Prostate gland (tissue), 2 donors: ENCODE measurements at regions not wholly inside any gene's neighbourhood (a gene's known extent, or its start where the extent isn't known, plus 50 kb on each side); places are given as distances from the start of the nearest gene placed in this dataset.

Experiments
- DNase-seq: peaks from one replicate; pipeline ENCODE4 v3.0.0-alpha.2; 2019; ENCODE audit warnings: low spot score
- H3K27ac ChIP-seq, 2 donors: fragments of 200-600 bp; sonication (generic); 2 replicates each; pipeline ENCODE4 v1.5.1; 2017 to 2019
- H3K27me3 ChIP-seq: fragments of 200-600 bp; sonication (generic); replicated peaks from 2 replicates; pipeline ENCODE4 v1.5.1; 2019; ENCODE audit not compliant: insufficient read depth
- H3K36me3 ChIP-seq, 2 donors: fragments of 200-600 bp; sonication (generic); 1 replicate in 1 of 2; 2 replicates in 1 of 2; pipeline versions ENCODE4 v1.5.1 to v1.8.1; 2017 to 2019
- H3K4me1 ChIP-seq: fragments of 200-600 bp; sonication (generic); replicated peaks from 2 replicates; pipeline ENCODE4 v1.5.1; 2019
- H3K4me3 ChIP-seq, 2 donors: fragments of 200-600 bp; sonication (generic); 2 replicates each; pipeline ENCODE4 v1.5.1; 2017 to 2019
- H3K9me3 ChIP-seq: fragments of 200-600 bp; sonication (generic); 2 replicates; pipeline ENCODE4 v1.5.1; 2017
- CTCF ChIP-seq, 4 experiments: fragments of 200-600 bp in 2 of 4; fragments of 450-650 bp in 2 of 4; sonication (generic) in 2 of 4; IDR thresholded peaks; 1 replicate in 3 of 4; 2 replicates in 1 of 4; pipeline ENCODE4 v1.5.1; 2016 to 2019; ENCODE audit warnings: antibody characterized with exemption in 4 of 4, mild to moderate bottlenecking in 2 of 4, moderate library complexity in 2 of 4
- POLR2A ChIP-seq: fragments of 450-650 bp; IDR thresholded peaks from one replicate; pipeline ENCODE4 v1.6.1; 2016; ENCODE audit warnings: antibody characterized with exemption, mild to moderate bottlenecking
- POLR2AphosphoS5 ChIP-seq: sonication (generic); formaldehyde crosslinking; IDR thresholded peaks from one replicate; pipeline ENCODE4 v1.6.1; 2017; ENCODE audit warnings: antibody characterized with exemption
- WGBS: methylation state at CpG from one replicate; pipeline ENCODE4 v1.1.5; 2018; 5-methylcytosine and 5-hydroxymethylcytosine counted together
- intact Hi-C: fragments of 100-400 bp; cut with DNase I; formaldehyde crosslinking; loops from one replicate; pipeline ENCODE4 v1.14.2; 2022

DNA sequence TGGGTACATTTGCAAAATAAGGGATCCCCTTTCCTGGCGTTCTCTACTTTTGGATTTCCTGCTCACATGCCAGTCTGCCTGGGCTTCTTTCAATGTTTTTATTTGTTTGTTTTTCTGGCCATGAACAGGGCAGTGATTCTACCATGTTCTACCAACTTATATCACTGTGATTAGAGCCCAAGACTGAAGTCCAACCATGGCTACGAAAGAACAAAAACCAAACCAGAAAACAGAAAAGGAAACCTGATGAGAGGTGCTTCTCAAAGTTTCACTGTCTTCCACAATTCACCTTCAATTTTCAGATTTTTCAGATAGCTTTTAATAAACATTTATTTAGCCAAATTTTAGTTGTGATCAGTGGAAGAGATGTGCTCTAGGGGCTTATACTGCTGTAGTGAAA, 187.6 kb upstream of the TACR3 start:
- DNase-seq: no peak
- Histone ChIP-seq H3K27ac (no peak overlapping the region), H3K9me3 (no peaks in the 10 kb centered on the region), H3K4me1 (no peaks in the 10 kb centered on the region), H3K27me3 (no peaks in the 10 kb centered on the region), H3K4me3 (no peak overlapping the region), H3K36me3 (no peaks in the 10 kb centered on the region)
- WGBS: 68% methylated on average over 2 of the region's 2 CpGs
- intact Hi-C loops: no loop called here
- TF ChIP-seq CTCF (IDR thresholded peaks at IDR 0.05) (no peak), POLR2AphosphoS5 (no peak), POLR2A (no peak)

- Histone ChIP-seq H3K4me1 (no peaks in the 10 kb centered on the region), H3K27ac (no peak overlapping the region), H3K36me3 (no peaks in the 10 kb centered on the region), H3K27me3 (no peaks in the 10 kb centered on the region), H3K9me3 (no peaks in the 10 kb centered on the region), H3K4me3 (no peak overlapping the region)
- intact Hi-C loops: no loop called here
- no peak for DNase-seq
- TF ChIP-seq CTCF (IDR thresholded peaks at IDR 0.05): no peak
- TF ChIP-seq POLR2AphosphoS5: no peak
- no peak for TF ChIP-seq POLR2A
These were observed 184.3 kb upstream of the TACR3 start for GRCh38 chr4:103904123-103904522.

GRCh38 chr4:103902730-103903129, 182.9 kb upstream of the TACR3 start:
- intact Hi-C loops: no loop called here
- no peak for TF ChIP-seq POLR2A
- TF ChIP-seq POLR2AphosphoS5: no peak
- TF ChIP-seq CTCF (IDR thresholded peaks at IDR 0.05): no peak
- no peaks in the 10 kb centered on the region for H3K27me3 ChIP-seq
- H3K36me3 ChIP-seq: no peaks in the 10 kb centered on the region
- H3K9me3 ChIP-seq: no peaks in the 10 kb centered on the region
- no peak for DNase-seq
- no peak overlapping the region for H3K27ac ChIP-seq
- H3K4me1 ChIP-seq: no peaks in the 10 kb centered on the region
- H3K4me3 ChIP-seq: no peak overlapping the region
- WGBS: 93% methylated on average over 2 of the region's 2 CpGs

DNA sequence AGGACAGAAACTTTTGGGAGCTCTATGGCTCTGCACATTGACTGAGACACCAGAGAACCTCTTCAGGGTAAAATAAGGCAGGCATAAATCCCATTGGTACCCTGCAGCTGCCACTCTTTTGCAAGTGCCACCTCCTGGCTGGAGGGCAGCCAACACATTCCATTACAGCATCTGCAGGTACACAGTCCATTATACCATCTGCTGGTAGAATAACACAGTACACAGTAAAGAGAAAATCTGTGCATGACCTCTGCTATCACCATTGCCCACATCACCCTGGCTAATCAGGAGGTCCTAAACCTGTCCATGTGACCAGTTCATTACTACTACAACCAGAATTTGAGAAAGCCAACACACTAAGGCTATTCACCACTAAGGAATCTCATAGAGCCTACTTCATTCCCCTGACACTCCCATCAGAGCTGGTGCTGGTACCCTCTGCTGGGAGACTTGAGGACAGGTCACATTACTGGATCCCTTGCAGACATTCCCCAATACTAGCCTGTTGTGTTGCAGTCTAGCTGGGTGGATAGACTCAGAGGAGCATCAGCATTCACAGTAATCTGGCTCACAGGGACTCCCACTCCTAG, 176.2 kb upstream of the TACR3 start:
- Histone ChIP-seq H3K27me3 (no peaks in the 10 kb centered on the region), H3K36me3 (no peaks in the 10 kb centered on the region), H3K27ac (no peak overlapping the region), H3K4me3 (no peak overlapping the region), H3K4me1 (no peaks in the 10 kb centered on the region), H3K9me3 (no peaks in the 10 kb centered on the region)
- DNase-seq: no peak
- intact Hi-C loops: no loop called here
- no peak for TF ChIP-seq POLR2AphosphoS5
- no peak for TF ChIP-seq POLR2A
- TF ChIP-seq CTCF (IDR thresholded peaks at IDR 0.05): no peak

GRCh38 chr4:103892586-103892985, 172.8 kb upstream of the TACR3 start:
- DNase-seq: no peak
- intact Hi-C loops: no loop called here
- Histone ChIP-seq H3K9me3 (no peaks in the 10 kb centered on the region), H3K4me1 (no peaks in the 10 kb centered on the region), H3K27ac (no peak overlapping the region), H3K27me3 (no peaks in the 10 kb centered on the region), H3K36me3 (no peaks in the 10 kb centered on the region), H3K4me3 (no peak overlapping the region)
- no peak for TF ChIP-seq POLR2AphosphoS5
- TF ChIP-seq CTCF (IDR thresholded peaks at IDR 0.05): no peak
- TF ChIP-seq POLR2A: no peak
- 94% methylated on average over 3 of the region's 3 CpGs for WGBS
